ENCODE measurements at regions not wholly inside any gene's neighbourhood (a gene's known extent, or its start where the extent isn't known, plus 50 kb on each side); places are given as distances from the start of the nearest gene placed in this dataset.

- TF ChIP-seq CTCF (IDR thresholded peaks at IDR 0.05), result no peak
- no peak for TF ChIP-seq POLR2A (IDR thresholded peaks at IDR 0.05)
- no peak for TF ChIP-seq EP300 (IDR thresholded peaks at IDR 0.05)
Observed at GRCh38 chr6:85357651-85358050, 92.2 kb upstream of the NT5E start.
